ENCODE measurements at regions not wholly inside any gene's neighbourhood (a gene's known extent, or its start where the extent isn't known, plus 50 kb on each side); places are given as distances from the start of the nearest gene placed in this dataset.
A peak's percentile ranks its signal among the peaks of the same experiment; 100 is the strongest.

GRCh38 chr11:97201743-97202612, 812.2 kb downstream of the JRKL start (continued):
- no peak for TF ChIP-seq ZNF462 (CRISPR knock-in tag; IDR thresholded peaks at IDR 0.05)
- TF ChIP-seq CTCF (conservative IDR thresholded peaks at IDR 0.05; ENCODE audit: low read depth in 2 of 2): no peak
- no peak for TF ChIP-seq STAT1 (IDR thresholded peaks at IDR 0.05; ENCODE audit: unreplicated experiment)
- TF ChIP-seq NANOG (IDR thresholded peaks at IDR 0.05; ENCODE audit: borderline replicate concordance): no peak

GRCh38 chr11:97202613-97203292, 812.9 kb downstream of the JRKL start:
- Mint-ChIP-seq H3K36me3 (ENCODE audit: low read depth) (peaks cover 3% of the 10 kb centered on the region; the same call in 2 of the 3 replicates), H3K27me3 (ENCODE audit: insufficient read depth, low read depth, poor library complexity) (peaks cover 3% of the 10 kb centered on the region), H3K4me1 (peaks cover 12% of the 10 kb centered on the region), H3K27ac (no peak overlapping the region), H3K9me3 (peaks cover 7% of the 10 kb centered on the region), H3K4me3 (no peak overlapping the region)
- Histone ChIP-seq H3K27me3 (ENCODE audit: insufficient read depth) (no peaks in the 10 kb centered on the region), H4K20me1 (replicated peaks; ENCODE audit: insufficient read depth) (no peaks in the 10 kb centered on the region), H3K27ac (ENCODE audit: low read depth) (no peak overlapping the region), H3K36me3 (ENCODE audit: insufficient read depth) (no peaks in the 10 kb centered on the region), H3K79me2 (replicated peaks; ENCODE audit: insufficient read depth) (no peaks in the 10 kb centered on the region), H3F3A (replicated peaks; ENCODE audit: low read depth) (no peaks in the 10 kb centered on the region), H3K4me3 (no peak overlapping the region), H3K4me2 (peak overlapping the region; percentile 59), H3K4me1 (ENCODE audit: insufficient read depth) (peaks cover 12% of the 10 kb centered on the region), H3K9me2 (ENCODE audit: insufficient read depth) (no peaks in the 10 kb centered on the region), H2AFZ (peak overlapping the region; percentile 90)
- DNase-seq (ENCODE audit: low spot score) (peak; percentile 40), ATAC-seq (peak; percentile 94)
- TF ChIP-seq JUNB (IDR thresholded peaks at IDR 0.05; ENCODE audit: unreplicated experiment): no peak
- no peak for TF ChIP-seq REST (IDR thresholded peaks at IDR 0.05; ENCODE audit: unreplicated experiment)
- no peak for TF ChIP-seq EZH2phosphoT487 (IDR thresholded peaks at IDR 0.05; ENCODE audit: unreplicated experiment)
- no peak for TF ChIP-seq POLR2AphosphoS5 (IDR thresholded peaks at IDR 0.05; ENCODE audit: low read depth)

Data from GM23338 (cell line).